Lung (tissue), 11 donors: ENCODE measurements at regions not wholly inside any gene's neighbourhood (a gene's known extent, or its start where the extent isn't known, plus 50 kb on each side); places are given as distances from the start of the nearest gene placed in this dataset.
"Not testable (repeated sequence)": the region's sequence is repeated elsewhere in the genome, so short reads cannot be mapped to it uniquely, and the experiment has no call there.

ENCODE experiments used
- ATAC-seq: fragments of 200-7000 bp; cut with Tn5 transposase; one replicate; pipeline ENCODE4 v1.9.1; 2020; ENCODE audit warnings: moderate number of reproducible peaks; ENCODE audit not compliant: insufficient read depth, low FRiP score
- DNase-seq, 3 donors: peaks; one replicate each; pipeline ENCODE4 v3.0.0-alpha.2; 2013 to 2017
- H3K27ac ChIP-seq, 2 donors: one replicate each; pipeline ENCODE4 v1.5.1; 2013; ENCODE audit warnings: mild to moderate bottlenecking in 2 of 2, moderate library complexity in 2 of 2, control low read depth in 1 of 2, inconsistent platforms in 1 of 2, low read depth in 1 of 2, low read length in 1 of 2
- H3K27me3 ChIP-seq, 3 donors: one replicate each; pipeline ENCODE4 v1.5.1; 2013; ENCODE audit warnings: low read length in 2 of 3; ENCODE audit not compliant: control insufficient read depth in 3 of 3, insufficient read depth in 3 of 3
- H3K36me3 ChIP-seq, 4 donors: one replicate each; pipeline ENCODE4 v1.5.1; 2013; ENCODE audit warnings: low read length in 4 of 4, mild to moderate bottlenecking in 1 of 4, moderate library complexity in 1 of 4; ENCODE audit not compliant: control insufficient read depth in 4 of 4, insufficient read depth in 4 of 4
- H3K4me1 ChIP-seq, 5 donors: one replicate each; pipeline ENCODE4 v1.5.1; 2013; ENCODE audit warnings: low read length in 5 of 5, mild to moderate bottlenecking in 2 of 5, moderate library complexity in 1 of 5; ENCODE audit not compliant: control insufficient read depth in 5 of 5, insufficient read depth in 5 of 5
- H3K4me3 ChIP-seq: one replicate; pipeline ENCODE4 v1.5.1; 2013; ENCODE audit warnings: mild to moderate bottlenecking, control low read depth, moderate library complexity
- H3K9ac ChIP-seq, 2 donors: one replicate each; pipeline ENCODE4 v1.5.1; 2013; ENCODE audit warnings: low read length in 2 of 2, control low read depth in 1 of 2; ENCODE audit not compliant: insufficient read depth in 1 of 2
- H3K9me3 ChIP-seq, 4 donors: one replicate each; pipeline ENCODE4 v1.5.1; 2013; ENCODE audit warnings: low read length in 3 of 4, mild to moderate bottlenecking in 1 of 4, moderate library complexity in 1 of 4; ENCODE audit not compliant: control insufficient read depth in 4 of 4, insufficient read depth in 3 of 4
- CTCF ChIP-seq: IDR thresholded peaks from 2 replicates; pipeline ENCODE4 v1.5.1; 2012; ENCODE audit warnings: mild to moderate bottlenecking; ENCODE audit errors: control extremely low read depth, extremely low read depth
- WGBS, 2 donors: extraction: QIAGEN DNeasy Blood & Tissue Kit; methylation state at CpG; one replicate each; pipeline ENCODE4 v1.1.7; 2013; 5-methylcytosine and 5-hydroxymethylcytosine counted together
- donor health status: control.
- donor health status: control.
- donor health status: Bipolar disorder and iron deficiency.
- donor health status: healthy.
- donor health status: DM: yes; HTN: yes; CAD: no.

GRCh38 chr7:142626420-142627035 lies 122.7 kb upstream of the PRSS1 start:
- peaks cover 0 to 21% (median 0%) of the 10 kb centered on the region in 3 donors for H3K27me3 ChIP-seq
- 50 to 55% methylated on average over 12 of the region's 12 CpGs for WGBS, 2 donors
- no peaks in the 10 kb centered on the region for H3K36me3 ChIP-seq
- H3K9ac ChIP-seq, result no peak overlapping the region
- no peak overlapping the region for H3K27ac ChIP-seq
- ATAC-seq, result no peak
- peaks cover 0 to 3% (median 0%) of the 10 kb centered on the region in 4 donors for H3K9me3 ChIP-seq
- TF ChIP-seq CTCF, result peak; percentile 10
- no peaks in the 10 kb centered on the region for H3K4me1 ChIP-seq
- DNase-seq, result peak; percentile 9 to 28 (median 26)
- no peak overlapping the region for H3K4me3 ChIP-seq

GRCh38 chr7:142625216-142625615 lies 124.1 kb upstream of the PRSS1 start:
- ATAC-seq, H3K9ac ChIP-seq, DNase-seq, H3K9me3 ChIP-seq, H3K4me3 ChIP-seq, H3K27ac ChIP-seq, H3K36me3 ChIP-seq, H3K4me1 ChIP-seq: not testable (repeated sequence)
- H3K27me3 ChIP-seq, result peaks cover 0 to 13% (median 0%) of the 10 kb centered on the region in 3 donors
- WGBS, 2 donors, result 69 to 91% methylated on average over 2 of the region's 2 CpGs

- Histone ChIP-seq H3K9ac (no peak overlapping the region), H3K9me3 (peaks cover 0 to 3% (median 0%) of the 10 kb centered on the region in 4 donors), H3K27me3 (no peaks in the 10 kb centered on the region), H3K4me1 (no peaks in the 10 kb centered on the region), H3K36me3 (no peaks in the 10 kb centered on the region), H3K27ac (no peak overlapping the region), H3K4me3 (no peak overlapping the region)
- DNase-seq, result no peak
- TF ChIP-seq CTCF, result no peak
- WGBS, 2 donors, result 86 to 87% methylated on average over 6 of the region's 6 CpGs
- ATAC-seq, result no peak
Measured at GRCh38 chr7:142620402-142620801, 128.9 kb upstream of the PRSS1 start.

- H3K27me3 ChIP-seq, result no peaks in the 10 kb centered on the region
- no peak overlapping the region for H3K9ac ChIP-seq
- DNase-seq (no peak), ATAC-seq (no peak)
- peaks cover 0 to 3% (median 0%) of the 10 kb centered on the region in 4 donors for H3K9me3 ChIP-seq
- H3K4me1 ChIP-seq, result no peaks in the 10 kb centered on the region
- WGBS, 2 donors, result 84 to 91% methylated on average over 9 of the region's 9 CpGs
- H3K4me3 ChIP-seq, result no peak overlapping the region
- H3K36me3 ChIP-seq, result no peaks in the 10 kb centered on the region
- no peak overlapping the region for H3K27ac ChIP-seq
- no peak for TF ChIP-seq CTCF
Measured at GRCh38 chr7:142618655-142619351, 130.5 kb upstream of the PRSS1 start.
